ENCODE measurements at regions not wholly inside any gene's neighbourhood (a gene's known extent, or its start where the extent isn't known, plus 50 kb on each side); places are given as distances from the start of the nearest gene placed in this dataset.
"Not testable (repeated sequence)": the region's sequence is repeated elsewhere in the genome, so short reads cannot be mapped to it uniquely, and the experiment has no call there.

DNA sequence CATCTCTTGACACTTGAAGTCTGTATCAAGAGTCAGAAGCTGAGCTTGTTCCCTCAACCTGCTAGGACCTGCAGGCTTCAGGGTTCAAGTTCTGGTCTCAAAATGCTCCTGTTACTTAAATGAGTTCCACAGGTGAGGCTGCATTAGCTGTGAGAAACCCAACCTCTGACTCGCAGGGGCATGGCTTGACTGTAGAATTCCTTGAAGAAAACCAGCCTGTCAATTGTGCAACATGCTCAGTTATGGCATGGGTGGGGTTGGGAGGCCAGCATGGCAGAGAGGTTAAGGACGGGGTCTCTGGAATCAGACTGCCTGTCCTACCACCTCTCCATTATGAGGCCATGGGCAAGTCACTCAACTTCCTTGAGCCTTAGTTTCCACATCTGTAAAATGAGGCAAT, 235.8 kb downstream of the EN1 start:
- DNase-seq (ENCODE audit: low read depth in 2 of 2) = no peak

- no peak for DNase-seq (ENCODE audit: low read depth in 2 of 2)
Observed at GRCh38 chr2:118609138-118609537, 238.3 kb downstream of the EN1 start.

- DNase-seq (ENCODE audit: low read depth in 2 of 2) = no peak
Observed at GRCh38 chr2:118607641-118608040, 239.8 kb downstream of the EN1 start.

GRCh38 chr2:118604811-118605210, 242.6 kb downstream of the EN1 start:
- no peak for DNase-seq (ENCODE audit: low read depth in 2 of 2)

DNA sequence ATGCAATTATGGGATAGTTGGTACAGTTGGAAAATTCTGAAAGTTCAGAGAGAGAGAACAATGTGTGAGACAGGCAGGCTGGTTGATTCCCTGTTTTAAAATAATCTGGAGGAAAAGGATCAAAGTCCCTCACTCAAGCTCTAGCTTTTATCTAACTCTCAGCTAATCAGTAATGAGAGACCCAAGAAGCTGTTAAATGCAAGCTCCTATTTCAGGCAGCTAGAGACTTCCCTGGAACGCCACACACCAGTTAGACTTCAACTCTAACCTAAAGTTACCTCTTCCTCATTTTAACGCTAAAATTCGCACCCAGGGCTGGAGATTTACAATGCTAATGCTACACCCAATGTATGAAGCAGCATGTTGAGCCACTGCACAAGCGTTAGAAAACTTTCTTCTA, 243.1 kb downstream of the EN1 start:
- no peak for DNase-seq (ENCODE audit: low read depth in 2 of 2)

- DNase-seq (ENCODE audit: low read depth in 2 of 2) = no peak
Observed at GRCh38 chr2:118599141-118599540, 248.3 kb downstream of the EN1 start.

- no peak for DNase-seq (ENCODE audit: low read depth in 2 of 2)
Observed at GRCh38 chr2:118596620-118597019, 250.8 kb downstream of the EN1 start.

GRCh38 chr2:118593257-118593656, 254.2 kb downstream of the EN1 start:
- DNase-seq (ENCODE audit: low read depth in 2 of 2) = no peak

- no peak for DNase-seq (ENCODE audit: low read depth in 2 of 2)
Observed at GRCh38 chr2:118591223-118591622, 256.2 kb downstream of the EN1 start.

DNA sequence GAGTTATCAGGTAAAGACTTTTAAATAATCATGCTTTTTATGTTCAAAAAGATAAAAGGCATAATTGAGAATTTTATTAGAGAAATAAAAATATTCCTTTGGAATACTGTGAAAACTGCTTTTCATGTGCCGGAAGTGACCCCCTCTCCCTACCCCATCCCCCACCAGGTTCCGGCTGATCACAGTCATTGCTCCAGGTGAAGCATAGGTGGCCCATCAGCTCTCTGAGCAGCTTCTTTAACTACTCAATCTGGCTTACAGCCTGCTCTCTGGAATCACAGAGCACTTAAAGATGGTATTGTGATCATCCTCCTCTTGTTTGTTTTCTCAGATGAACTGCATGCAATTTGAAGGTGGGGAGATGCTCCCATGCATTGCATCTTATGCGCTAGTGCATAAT, 257.7 kb downstream of the EN1 start:
- DNase-seq (ENCODE audit: low read depth in 2 of 2) = no peak

GRCh38 chr2:118588850-118589249, 258.6 kb downstream of the EN1 start:
- DNase-seq (ENCODE audit: low read depth in 2 of 2) = no peak

- no peak for DNase-seq (ENCODE audit: low read depth in 2 of 2)
Observed at GRCh38 chr2:118586312-118586711, 261.1 kb downstream of the EN1 start.

- no peak for DNase-seq (ENCODE audit: low read depth in 2 of 2)
Observed at GRCh38 chr2:118584877-118585276, 262.6 kb downstream of the EN1 start.

- DNase-seq (ENCODE audit: low read depth in 2 of 2) = no peak
Observed at GRCh38 chr2:118584062-118584749, 263.2 kb downstream of the EN1 start.

DNA sequence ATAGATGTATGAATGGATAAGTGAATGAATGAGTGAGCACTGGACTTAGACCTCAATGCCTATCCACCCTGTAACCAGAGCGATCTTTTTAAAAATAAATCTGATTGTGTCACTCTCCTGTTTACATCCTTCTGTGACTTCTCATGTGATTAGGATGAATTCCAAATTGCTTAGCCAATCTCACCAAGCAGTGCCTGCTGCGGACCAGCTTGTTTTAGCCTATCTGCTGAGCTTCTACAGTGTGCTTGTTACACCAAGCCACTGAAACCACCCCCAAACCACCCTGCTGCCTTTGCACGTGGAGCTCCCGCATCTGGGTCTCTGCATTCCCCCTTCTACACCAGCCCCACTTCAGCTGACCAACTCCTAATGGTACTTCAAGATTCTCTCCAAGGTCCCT, 265.4 kb downstream of the EN1 start:
- no peak for DNase-seq (ENCODE audit: low read depth in 2 of 2)

GRCh38 chr2:118580651-118581050, 266.8 kb downstream of the EN1 start:
- no peak for DNase-seq (ENCODE audit: low read depth in 2 of 2)

DNA sequence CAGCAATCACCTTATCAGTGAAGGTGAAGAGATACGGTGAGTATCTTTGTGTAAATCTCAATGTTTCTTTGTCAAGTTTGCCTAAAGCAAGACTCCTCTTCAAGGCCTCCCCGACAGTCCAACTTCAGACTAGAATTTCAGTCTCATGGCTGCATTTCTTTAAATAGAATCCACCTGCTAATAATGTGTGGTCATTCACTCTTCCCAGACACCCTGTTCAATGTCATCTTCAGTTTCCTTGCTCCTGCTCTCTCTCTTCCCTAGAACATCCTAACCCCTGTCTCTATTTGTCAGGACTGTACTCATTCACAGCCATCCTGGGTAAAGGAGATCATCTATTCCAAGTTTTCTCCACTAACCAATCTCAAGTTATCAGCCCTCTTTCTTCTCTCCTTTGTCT, 267.3 kb downstream of the EN1 start:
- DNase-seq (ENCODE audit: low read depth in 2 of 2) = no peak

GRCh38 chr2:118577202-118577601, 270.2 kb downstream of the EN1 start:
- no peak for DNase-seq (ENCODE audit: low read depth in 2 of 2)

DNA sequence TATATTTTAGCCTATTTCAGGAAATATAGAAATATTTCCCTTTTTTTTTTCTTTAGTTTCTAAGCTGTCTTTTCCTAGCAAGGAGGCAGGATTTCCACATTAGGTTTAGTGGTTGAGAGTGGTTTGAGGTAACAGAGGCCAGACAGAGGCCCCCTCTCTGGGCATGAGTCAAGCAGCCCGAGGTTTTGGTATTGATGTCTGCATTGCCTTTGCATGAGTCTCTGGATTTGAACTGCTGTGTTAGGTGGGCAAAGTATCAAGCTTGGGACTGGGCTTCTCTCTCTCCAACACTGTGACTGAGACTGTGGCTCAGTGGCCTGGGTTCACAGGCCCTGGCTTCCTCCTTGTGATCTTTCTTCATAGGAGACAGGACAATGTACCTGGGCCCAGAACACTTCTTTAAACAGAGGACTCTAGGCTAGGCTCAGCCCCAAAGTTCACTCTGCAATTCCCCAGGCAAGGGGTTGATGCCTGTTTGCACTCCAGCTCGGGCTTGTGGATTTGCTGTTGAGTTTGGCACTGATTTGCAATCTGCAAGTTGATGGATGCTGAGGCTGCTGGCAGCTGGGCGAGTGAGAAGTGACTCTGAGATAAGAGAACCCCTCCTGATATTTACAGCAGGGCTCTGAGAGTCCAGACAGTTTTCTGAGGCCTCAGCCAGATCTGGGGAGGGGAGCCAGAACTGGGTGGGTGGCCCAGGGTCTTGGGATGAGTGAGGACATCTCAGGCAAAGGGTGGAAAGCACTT, 271.2 kb downstream of the EN1 start:
- no peak for DNase-seq (ENCODE audit: low read depth in 2 of 2)

- DNase-seq (ENCODE audit: low read depth in 2 of 2) = not testable (repeated sequence)
Observed at GRCh38 chr2:118572380-118572779, 275.1 kb downstream of the EN1 start.

DNA sequence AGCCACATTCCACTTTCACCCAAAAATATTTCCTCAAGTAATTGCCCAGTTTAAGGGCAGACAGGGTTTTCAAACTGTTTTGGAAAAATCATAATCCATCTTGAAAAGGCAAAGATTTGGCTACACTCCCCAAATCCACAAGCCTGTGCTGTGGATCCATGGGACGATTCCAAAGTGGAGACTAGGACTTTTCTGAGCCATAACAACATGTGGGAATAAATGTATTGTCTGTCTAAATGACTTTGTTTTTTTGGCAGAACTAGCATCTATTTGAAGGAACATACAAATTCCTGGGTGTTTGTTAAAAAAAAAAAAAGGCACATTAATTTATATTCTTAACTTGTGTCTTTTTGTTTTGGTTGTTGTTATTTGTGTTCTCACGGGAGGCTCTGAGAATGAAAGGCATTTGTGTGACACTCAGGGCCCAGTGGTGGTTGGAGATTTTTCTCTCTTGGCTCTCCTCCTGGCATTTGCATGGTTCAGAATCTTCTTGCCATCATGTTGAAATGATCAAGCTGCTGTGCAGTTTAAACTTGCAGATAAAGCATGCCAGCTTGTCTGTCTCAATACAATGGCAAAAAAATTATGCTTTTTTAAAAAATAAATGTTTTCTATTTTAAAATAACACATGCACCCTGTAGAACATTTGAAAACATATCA, 277.4 kb downstream of the EN1 start:
- no peak for DNase-seq (ENCODE audit: low read depth in 2 of 2)

- DNase-seq (ENCODE audit: low read depth in 2 of 2) = no peak
Observed at GRCh38 chr2:118568700-118569099, 278.7 kb downstream of the EN1 start.

Measured in stimulated activated CD8-positive, alpha-beta memory T cell treated with anti-CD3 and anti-CD28 coated beads, Interleukin-2, amount 100 ng/mL, for 1 hour (primary cell).